ENCODE measurements at regions not wholly inside any gene's neighbourhood (a gene's known extent, or its start where the extent isn't known, plus 50 kb on each side); places are given as distances from the start of the nearest gene placed in this dataset.

DNA sequence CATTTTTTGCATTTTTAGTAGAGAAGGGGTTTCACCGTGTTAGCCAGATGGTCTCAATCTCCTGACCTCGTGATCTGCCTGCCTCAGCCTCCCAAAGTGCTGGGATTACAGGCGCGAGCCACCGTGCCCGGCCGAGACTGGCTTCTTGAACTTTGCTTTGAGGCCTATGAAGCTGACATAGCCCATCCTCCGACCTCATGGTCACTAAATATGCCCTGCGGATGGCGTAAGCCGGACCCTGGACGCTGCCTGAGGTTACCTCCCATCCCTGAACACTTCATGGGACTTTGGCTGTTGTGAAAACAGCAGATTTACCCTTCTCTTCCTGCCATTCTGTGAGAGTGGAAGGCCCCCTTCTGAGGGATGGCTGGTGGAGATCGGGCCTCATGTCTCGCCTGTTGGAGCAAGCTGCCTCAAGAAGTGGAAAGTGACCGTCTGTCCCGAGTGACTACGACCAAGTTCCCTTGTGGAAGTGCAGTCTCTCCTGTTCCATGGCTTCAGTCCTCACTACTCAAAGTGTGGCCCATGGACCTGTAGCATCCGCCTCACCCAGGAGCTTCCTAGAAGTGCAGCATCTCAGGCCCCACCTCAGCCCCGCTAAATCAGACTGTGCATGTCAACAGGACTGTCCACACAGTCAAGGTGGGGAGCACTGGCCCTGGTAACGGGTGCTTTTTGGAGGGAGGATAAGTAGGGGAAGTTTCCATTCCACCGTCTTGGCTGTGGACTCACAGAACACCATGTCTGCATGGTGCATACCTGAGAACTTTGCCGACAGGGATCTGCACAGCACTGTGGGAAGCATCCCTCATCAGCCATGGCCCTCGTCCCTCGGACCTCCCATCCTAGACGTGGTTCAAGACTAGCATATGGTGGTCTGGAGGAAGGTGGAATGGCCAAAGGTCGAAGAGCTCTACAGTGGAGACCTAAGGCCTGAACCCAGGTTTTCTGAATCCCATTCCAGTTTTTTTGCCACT, 210.5 kb upstream of the SHH start:
- TF ChIP-seq FOXM1 (IDR thresholded peaks at IDR 0.05; ENCODE audit: borderline replicate concordance) (no peak), ZNF384 (IDR thresholded peaks at IDR 0.05) (no peak)
